GM19240 (cell line): ENCODE measurements at regions not wholly inside any gene's neighbourhood (a gene's known extent, or its start where the extent isn't known, plus 50 kb on each side); places are given as distances from the start of the nearest gene placed in this dataset.

ENCODE experiments used
- DNase-seq: peaks from one replicate; pipeline ENCODE4 v3.0.0; 2011; ENCODE audit warnings: low spot score; ENCODE audit not compliant: insufficient read length

- DNase-seq = no peak
Observed at GRCh38 chr2:45301307-45302277, 292.3 kb upstream of the SIX2 start.

- no peak for DNase-seq
Observed at GRCh38 chr2:45300026-45300750, 290.9 kb upstream of the SIX2 start.

GRCh38 chr2:45299361-45299760 lies 290.1 kb upstream of the SIX2 start:
- DNase-seq = no peak

- DNase-seq = no peak
Observed at GRCh38 chr2:45293182-45293581, 283.9 kb upstream of the SIX2 start.

GRCh38 chr2:45291296-45291701 lies 282.0 kb upstream of the SIX2 start:
- DNase-seq = no peak

- DNase-seq = no peak
Observed at GRCh38 chr2:45289997-45290709, 280.9 kb upstream of the SIX2 start.

GRCh38 chr2:45288532-45289417 lies 279.5 kb upstream of the SIX2 start:
- DNase-seq = no peak

- no peak for DNase-seq
Observed at GRCh38 chr2:45287045-45287444, 277.8 kb upstream of the SIX2 start.

GRCh38 chr2:45285771-45286390 lies 276.6 kb upstream of the SIX2 start:
- no peak for DNase-seq

- no peak for DNase-seq
Observed at GRCh38 chr2:45285311-45285710, 276.1 kb upstream of the SIX2 start.

- DNase-seq = no peak
Observed at GRCh38 chr2:45284621-45284995, 275.4 kb upstream of the SIX2 start.

- no peak for DNase-seq
Observed at GRCh38 chr2:45283764-45284620, 274.7 kb upstream of the SIX2 start.

- DNase-seq = no peak
Observed at GRCh38 chr2:45282646-45283045, 273.4 kb upstream of the SIX2 start.

- no peak for DNase-seq
Observed at GRCh38 chr2:45281311-45281710, 272.1 kb upstream of the SIX2 start.

- no peak for DNase-seq
Observed at GRCh38 chr2:45280794-45281193, 271.5 kb upstream of the SIX2 start.

GRCh38 chr2:45279356-45279755 lies 270.1 kb upstream of the SIX2 start:
- DNase-seq = no peak

GRCh38 chr2:45278365-45279078 lies 269.3 kb upstream of the SIX2 start:
- DNase-seq = no peak

GRCh38 chr2:45276914-45277313 lies 267.7 kb upstream of the SIX2 start:
- DNase-seq = no peak

- no peak for DNase-seq
Observed at GRCh38 chr2:45275806-45276205, 266.6 kb upstream of the SIX2 start.
